Sigmoid colon (tissue), 6 donors: ENCODE measurements at regions not wholly inside any gene's neighbourhood (a gene's known extent, or its start where the extent isn't known, plus 50 kb on each side); places are given as distances from the start of the nearest gene placed in this dataset.

ENCODE experiments used
- DNase-seq: peaks from one replicate; pipeline ENCODE4 v3.0.0-alpha.2; 2019
- H3K27ac ChIP-seq, 4 donors: fragments of 200-600 bp; sonication (generic); one replicate each; pipeline ENCODE4 v1.5.1; 2016 to 2019; ENCODE audit warnings: mild to moderate bottlenecking in 1 of 4
- H3K27me3 ChIP-seq, 3 donors: fragments of 200-600 bp; sonication (generic); one replicate each; pipeline ENCODE4 v1.5.1; 2019; ENCODE audit warnings: mild to moderate bottlenecking in 1 of 3
- H3K36me3 ChIP-seq, 4 donors: fragments of 200-600 bp; sonication (generic); one replicate each; pipeline ENCODE4 v1.5.1; 2016 to 2019
- H3K4me1 ChIP-seq, 4 donors: fragments of 200-600 bp; sonication (generic); one replicate each; pipeline ENCODE4 v1.5.1; 2017 to 2019
- H3K4me3 ChIP-seq, 4 donors: fragments of 200-600 bp; sonication (generic); one replicate each; pipeline ENCODE4 v1.5.1; 2017 to 2019; ENCODE audit warnings: mild to moderate bottlenecking in 2 of 4, moderate library complexity in 1 of 4
- H3K9me3 ChIP-seq, 4 donors: fragments of 200-600 bp in 3 of 4; sonication (generic) in 3 of 4; one replicate each; pipeline versions ENCODE4 v1.5.1 to v1.6.1; 2013 to 2019
- CTCF ChIP-seq, 4 experiments: fragments of 450-650 bp in 3 of 4; fragments of 200-600 bp in 1 of 4; IDR thresholded peaks; one replicate each; pipeline ENCODE4 v1.5.1; 2016 to 2019; ENCODE audit warnings: antibody characterized with exemption in 4 of 4, mild to moderate bottlenecking in 3 of 4, moderate library complexity in 2 of 4
- EP300 ChIP-seq, 4 donors: sonication (generic); formaldehyde crosslinking; IDR thresholded peaks; one replicate each; pipeline ENCODE4 v1.6.1; 2017; ENCODE audit warnings: antibody characterized with exemption in 4 of 4
- POLR2A ChIP-seq, 2 donors: fragments of 450-650 bp; IDR thresholded peaks; one replicate each; pipeline ENCODE4 v1.6.1; 2016; ENCODE audit warnings: antibody characterized with exemption in 2 of 2, mild to moderate bottlenecking in 2 of 2, moderate library complexity in 2 of 2
- POLR2AphosphoS5 ChIP-seq, 4 donors: sonication (generic); formaldehyde crosslinking; IDR thresholded peaks; one replicate each; pipeline ENCODE4 v1.6.1; 2017; ENCODE audit warnings: antibody characterized with exemption in 4 of 4
- WGBS, 2 donors: extraction: QIAGEN DNeasy Blood & Tissue Kit; methylation state at CpG; one replicate each; pipeline ENCODE4 v1.1.7; 2013; 5-methylcytosine and 5-hydroxymethylcytosine counted together
- intact Hi-C: fragments of 100-400 bp; cut with DNase I; formaldehyde crosslinking; loops from one replicate; pipeline ENCODE4 v1.15.1; 2023
- donor health status: healthy with polysubstance abuse.
- donor health status: healthy.

- intact Hi-C loops = no loop called here
- TF ChIP-seq EP300 (IDR thresholded peaks at IDR 0.05) (no peak), POLR2A (IDR thresholded peaks at IDR 0.05) (no peak), POLR2AphosphoS5 (IDR thresholded peaks at IDR 0.05) (no peak), CTCF (IDR thresholded peaks at IDR 0.05) (no peak)
- H3K4me1 ChIP-seq = peaks cover 0 to 28% (median 18%) of the 10 kb centered on the region in 4 donors
- no peaks in the 10 kb centered on the region for H3K9me3 ChIP-seq
- H3K27me3 ChIP-seq = no peaks in the 10 kb centered on the region
- 92 to 95% methylated on average over 5 of the region's 5 CpGs for WGBS, 2 donors
- H3K36me3 ChIP-seq = no peaks in the 10 kb centered on the region
- H3K27ac ChIP-seq = peak overlapping the region in 1 of 4 donors; percentile 80
- H3K4me3 ChIP-seq = no peak overlapping the region
- DNase-seq = no peak
Observed at GRCh38 chr12:124629117-124629516, 61.7 kb upstream of the NCOR2 start.

- H3K27ac ChIP-seq = peak overlapping the region in 2 of 4 donors; percentile 72 to 80
- H3K4me1 ChIP-seq = peaks cover 0 to 26% (median 18%) of the 10 kb centered on the region in 4 donors
- no peak for DNase-seq
- H3K27me3 ChIP-seq = no peaks in the 10 kb centered on the region
- no peaks in the 10 kb centered on the region for H3K36me3 ChIP-seq
- WGBS, 2 donors = 92 to 95% methylated on average over 3 of the region's 3 CpGs
- intact Hi-C loops = no loop called here
- no peaks in the 10 kb centered on the region for H3K9me3 ChIP-seq
- TF ChIP-seq POLR2AphosphoS5 (IDR thresholded peaks at IDR 0.05) (no peak), POLR2A (IDR thresholded peaks at IDR 0.05) (no peak), EP300 (IDR thresholded peaks at IDR 0.05) (no peak), CTCF (IDR thresholded peaks at IDR 0.05) (no peak)
- no peak overlapping the region for H3K4me3 ChIP-seq
Observed at GRCh38 chr12:124627956-124628355, 60.5 kb upstream of the NCOR2 start.

GRCh38 chr12:124626971-124627411 is 59.6 kb upstream of the NCOR2 start:
- no peak overlapping the region for H3K4me3 ChIP-seq
- intact Hi-C loops = no loop called here
- H3K27me3 ChIP-seq = no peaks in the 10 kb centered on the region
- no peak for TF ChIP-seq POLR2AphosphoS5 (IDR thresholded peaks at IDR 0.05)
- TF ChIP-seq CTCF (IDR thresholded peaks at IDR 0.05) = no peak
- no peak for TF ChIP-seq POLR2A (IDR thresholded peaks at IDR 0.05)
- no peak for TF ChIP-seq EP300 (IDR thresholded peaks at IDR 0.05)
- peak overlapping the region; percentile 71 to 80 (median 74) for H3K27ac ChIP-seq
- DNase-seq = peak; percentile 87
- 78 to 88% methylated on average over 5 of the region's 5 CpGs for WGBS, 2 donors
- H3K4me1 ChIP-seq = peaks cover 0 to 33% (median 18%) of the 10 kb centered on the region in 4 donors
- no peaks in the 10 kb centered on the region for H3K36me3 ChIP-seq
- no peaks in the 10 kb centered on the region for H3K9me3 ChIP-seq

- intact Hi-C loops = no loop called here
- Histone ChIP-seq H3K9me3 (no peaks in the 10 kb centered on the region), H3K4me1 (peaks cover 0 to 42% (median 27%) of the 10 kb centered on the region in 4 donors), H3K27ac (peak overlapping the region; percentile 71 to 80 (median 74)), H3K27me3 (no peaks in the 10 kb centered on the region), H3K4me3 (no peak overlapping the region), H3K36me3 (no peaks in the 10 kb centered on the region)
- DNase-seq = peak; percentile 92
- TF ChIP-seq POLR2A (IDR thresholded peaks at IDR 0.05) = no peak
- no peak for TF ChIP-seq CTCF (IDR thresholded peaks at IDR 0.05)
- peak; percentile 20 to 73 (median 60) for TF ChIP-seq POLR2AphosphoS5 (IDR thresholded peaks at IDR 0.05)
- TF ChIP-seq EP300 (IDR thresholded peaks at IDR 0.05) = peak in 1 of 4 donors; percentile 30
- WGBS, 2 donors = 20 to 49% methylated on average over 15 of the region's 15 CpGs
Observed at GRCh38 chr12:124625867-124626675, 58.7 kb upstream of the NCOR2 start.
